Loucy (cell line): ENCODE measurements at regions not wholly inside any gene's neighbourhood (a gene's known extent, or its start where the extent isn't known, plus 50 kb on each side); places are given as distances from the start of the nearest gene placed in this dataset.

Experiments
- H2AFZ ChIP-seq: fragments of 200-600 bp; sonication (generic); 2 replicates; pipeline ENCODE4 v1.6.0; 2016; ENCODE audit warnings: antibody characterized with exemption, mild to moderate bottlenecking, low read length, moderate library complexity
- H3F3A ChIP-seq: fragments of 200-600 bp; 2 replicates; pipeline ENCODE4 v1.6.0; 2016; ENCODE audit warnings: antibody characterized with exemption, low read depth, mild to moderate bottlenecking
- H3K27me3 ChIP-seq: fragments of 200-600 bp; sonication (generic); 2 replicates; pipeline ENCODE4 v1.6.1; 2014; ENCODE audit warnings: low read length, mild to moderate bottlenecking; ENCODE audit not compliant: insufficient read depth, poor library complexity, severe bottlenecking
- H3K36me3 ChIP-seq: fragments of 200-600 bp; sonication (generic); 2 replicates; pipeline ENCODE4 v1.6.1; 2016; ENCODE audit warnings: low read length; ENCODE audit not compliant: insufficient read depth
- H3K4me1 ChIP-seq: fragments of 200-600 bp; sonication (generic); 2 replicates; pipeline ENCODE4 v1.5.1; 2014; ENCODE audit warnings: low read length, mild to moderate bottlenecking; ENCODE audit not compliant: insufficient read depth, poor library complexity, severe bottlenecking
- H3K4me2 ChIP-seq: fragments of 200-600 bp; sonication (generic); 2 replicates; pipeline ENCODE4 v1.6.0; 2014; ENCODE audit warnings: antibody characterized with exemption, low read length, low read depth, mild to moderate bottlenecking; ENCODE audit not compliant: poor library complexity, severe bottlenecking
- H3K4me3 ChIP-seq: fragments of 200-600 bp; sonication (generic); 2 replicates; pipeline ENCODE4 v1.5.1; 2014; ENCODE audit warnings: low read length, mild to moderate bottlenecking, mixed read lengths; ENCODE audit not compliant: poor library complexity, severe bottlenecking
- H3K79me2 ChIP-seq: fragments of 200-600 bp; sonication (generic); 2 replicates; pipeline ENCODE4 v1.6.1; 2014; ENCODE audit warnings: low read length; ENCODE audit not compliant: insufficient read depth
- H3K9ac ChIP-seq: fragments of 200-600 bp; sonication (generic); 2 replicates; pipeline ENCODE4 v1.6.0; 2014; ENCODE audit warnings: mild to moderate bottlenecking, low read depth, low read length, moderate library complexity; ENCODE audit not compliant: poor library complexity, severe bottlenecking
- H3K9me2 ChIP-seq: fragments of 200-600 bp; sonication (generic); replicated peaks from 2 replicates; pipeline ENCODE4 v1.6.1; 2016; ENCODE audit warnings: low read depth, low read length, mixed read lengths
- H3K9me3 ChIP-seq: fragments of 200-600 bp; sonication (generic); 2 replicates; pipeline ENCODE4 v1.6.1; 2014; ENCODE audit warnings: mild to moderate bottlenecking, antibody characterized with exemption, low read length, low read depth; ENCODE audit not compliant: insufficient read depth
- H4K20me1 ChIP-seq: fragments of 200-600 bp; sonication (generic); 2 replicates; pipeline ENCODE4 v1.6.0; 2014; ENCODE audit warnings: antibody characterized with exemption, low read length, mild to moderate bottlenecking; ENCODE audit not compliant: insufficient read depth, poor library complexity, severe bottlenecking
- CTCF ChIP-seq: fragments of 200-600 bp; sonication (generic); conservative IDR thresholded peaks from 2 replicates; pipeline ENCODE4 v1.5.1; 2014; ENCODE audit warnings: mild to moderate bottlenecking, antibody characterized with exemption, low read length
- EZH2phosphoT487 ChIP-seq: fragments of 200-600 bp; IDR thresholded peaks from 2 replicates; pipeline ENCODE4 v1.6.1; 2018; ENCODE audit warnings: antibody characterized with exemption, mild to moderate bottlenecking, moderate library complexity, borderline replicate concordance

GRCh38 chr7:153301936-153302335 lies 542.4 kb downstream of the ACTR3B start:
- no peak for TF ChIP-seq CTCF
- TF ChIP-seq EZH2phosphoT487: no peak
- no peaks in the 10 kb centered on the region for H4K20me1 ChIP-seq

DNA sequence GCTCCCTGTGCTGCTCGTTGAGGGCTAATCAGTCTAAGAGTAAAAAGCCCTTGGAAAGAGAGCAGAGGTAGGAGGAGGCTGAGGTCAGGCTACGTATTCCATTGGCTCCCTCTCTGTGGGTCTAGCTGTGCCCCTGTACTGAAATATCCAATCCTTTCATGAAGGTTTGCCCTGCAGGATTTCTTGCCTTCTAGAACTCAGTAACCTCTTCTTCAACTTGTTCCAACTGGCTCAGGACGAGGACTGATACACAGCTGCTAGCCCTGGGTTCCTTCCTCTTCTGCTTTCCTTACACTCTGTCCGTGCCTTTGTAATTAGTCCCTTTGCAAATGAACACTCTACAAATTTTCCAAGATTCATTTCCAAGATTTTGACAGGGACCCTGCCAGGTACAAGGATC lies 560.5 kb downstream of the ACTR3B start:
- no peaks in the 10 kb centered on the region for H3K9me3 ChIP-seq
- no peaks in the 10 kb centered on the region for H3K79me2 ChIP-seq
- H3K4me3 ChIP-seq: no peak overlapping the region
- H3K4me1 ChIP-seq: no peaks in the 10 kb centered on the region
- no peaks in the 10 kb centered on the region for H3F3A ChIP-seq
- no peaks in the 10 kb centered on the region for H3K9me2 ChIP-seq
- no peaks in the 10 kb centered on the region for H4K20me1 ChIP-seq
- H3K4me2 ChIP-seq: no peak overlapping the region
- H3K27me3 ChIP-seq: no peaks in the 10 kb centered on the region
- H3K36me3 ChIP-seq: no peaks in the 10 kb centered on the region
- TF ChIP-seq EZH2phosphoT487 (no peak), CTCF (no peak)
- H2AFZ ChIP-seq: no peak overlapping the region
- H3K9ac ChIP-seq: no peak overlapping the region

More at GRCh38 chr7:153301936-153302335, 542.4 kb downstream of the ACTR3B start:
- Histone ChIP-seq H3K27me3 (no peaks in the 10 kb centered on the region), H2AFZ (no peak overlapping the region), H3K4me2 (no peak overlapping the region), H3K9me3 (no peaks in the 10 kb centered on the region), H3K4me3 (no peak overlapping the region), H3K4me1 (no peaks in the 10 kb centered on the region), H3K9me2 (no peaks in the 10 kb centered on the region), H3K79me2 (no peaks in the 10 kb centered on the region), H3K36me3 (no peaks in the 10 kb centered on the region), H3F3A (no peaks in the 10 kb centered on the region), H3K9ac (no peak overlapping the region)

DNA sequence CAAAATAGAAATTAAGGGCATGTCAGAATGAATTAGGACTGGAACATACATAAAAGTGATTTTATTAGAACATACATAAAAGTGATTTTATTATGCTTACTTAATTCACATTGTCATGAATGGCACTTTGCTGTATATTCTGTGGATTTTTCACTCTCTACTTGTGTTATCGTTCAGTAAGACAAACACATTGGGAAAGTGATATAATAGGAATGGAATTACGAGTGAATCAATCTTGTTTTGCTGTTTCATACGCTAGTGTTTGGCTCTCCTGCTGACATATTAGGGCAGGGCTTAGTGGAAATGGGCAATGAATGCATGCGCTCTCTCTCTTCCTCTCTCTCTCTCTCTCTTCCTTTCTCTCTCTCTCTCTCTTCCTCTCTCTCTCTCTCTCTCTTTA lies 561.1 kb downstream of the ACTR3B start:
- Histone ChIP-seq H3K4me3 (no peak overlapping the region), H3K9me2 (no peaks in the 10 kb centered on the region), H3K9me3 (no peaks in the 10 kb centered on the region), H4K20me1 (no peaks in the 10 kb centered on the region), H2AFZ (no peak overlapping the region), H3K4me2 (no peak overlapping the region), H3F3A (no peaks in the 10 kb centered on the region), H3K4me1 (no peaks in the 10 kb centered on the region), H3K9ac (no peak overlapping the region), H3K79me2 (no peaks in the 10 kb centered on the region), H3K27me3 (no peaks in the 10 kb centered on the region), H3K36me3 (no peaks in the 10 kb centered on the region)
- TF ChIP-seq CTCF (no peak), EZH2phosphoT487 (no peak)
